Large intestine (tissue), 3 donors: ENCODE measurements at regions not wholly inside any gene's neighbourhood (a gene's known extent, or its start where the extent isn't known, plus 50 kb on each side); places are given as distances from the start of the nearest gene placed in this dataset.
"Not testable (repeated sequence)": the region's sequence is repeated elsewhere in the genome, so short reads cannot be mapped to it uniquely, and the experiment has no call there.

Source experiments
- DNase-seq, 2 donors: peaks; one replicate each; pipeline versions ENCODE4 v3.0.0 to v3.0.0-alpha.2; 2013
- H3K27ac ChIP-seq: one replicate; pipeline ENCODE4 v1.5.1; 2013; ENCODE audit warnings: low read length
- H3K27me3 ChIP-seq: 2 replicates; pipeline ENCODE4 v1.6.1; 2013; ENCODE audit warnings: low read length; ENCODE audit not compliant: control insufficient read depth, insufficient read depth
- H3K36me3 ChIP-seq: 2 replicates; pipeline ENCODE4 v1.6.1; 2013; ENCODE audit warnings: low read length; ENCODE audit not compliant: control insufficient read depth, insufficient read depth
- H3K4me1 ChIP-seq: one replicate; pipeline ENCODE4 v1.6.1; 2013; ENCODE audit warnings: low read length; ENCODE audit not compliant: control insufficient read depth, insufficient read depth
- H3K4me3 ChIP-seq: one replicate; pipeline ENCODE4 v1.5.1; 2013; ENCODE audit warnings: low read length
- H3K9me3 ChIP-seq: one replicate; pipeline ENCODE4 v1.6.1; 2013; ENCODE audit warnings: mild to moderate bottlenecking, low read depth, low read length, moderate library complexity; ENCODE audit not compliant: control insufficient read depth
- WGBS: methylation state at CpG from one replicate; pipeline ENCODE4 v1.1.5; 2013; ENCODE audit warnings: low lambda C conversion rate; ENCODE audit not compliant: insufficient coverage; 5-methylcytosine and 5-hydroxymethylcytosine counted together

DNA sequence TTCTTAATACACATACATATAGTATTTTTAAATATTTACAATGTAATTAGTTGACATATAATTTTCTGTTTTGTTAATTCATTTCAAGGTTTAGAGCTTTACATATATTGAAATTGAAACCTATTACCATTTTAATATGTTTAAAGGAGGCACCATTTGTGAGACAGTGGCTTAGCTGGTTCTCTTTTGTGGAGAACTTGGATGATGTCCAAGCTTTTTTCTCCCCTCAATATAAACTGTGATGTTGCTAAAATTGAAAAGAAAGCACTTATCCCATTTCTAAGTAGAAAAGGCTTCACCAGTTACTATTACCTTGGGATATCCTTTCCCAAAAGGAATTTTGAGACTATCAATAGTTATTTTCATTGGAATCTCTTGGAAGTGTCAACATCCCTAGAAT, 707.2 kb downstream of the NTRK3 start:
- Histone ChIP-seq H3K36me3 (no peaks in the 10 kb centered on the region), H3K27me3 (no peaks in the 10 kb centered on the region), H3K27ac (no peak overlapping the region), H3K9me3 (no peaks in the 10 kb centered on the region), H3K4me1 (no peaks in the 10 kb centered on the region), H3K4me3 (no peak overlapping the region)
- DNase-seq = no peak

- DNase-seq, H3K36me3 ChIP-seq, H3K4me3 ChIP-seq, H3K27ac ChIP-seq, H3K9me3 ChIP-seq, H3K4me1 ChIP-seq, H3K27me3 ChIP-seq: not testable (repeated sequence)
- 98% methylated on average over 10 of the region's 14 CpGs for WGBS
Observed at GRCh38 chr15:87548590-87548989, 707.9 kb downstream of the NTRK3 start.

- Histone ChIP-seq H3K36me3 (no peaks in the 10 kb centered on the region), H3K9me3 (no peaks in the 10 kb centered on the region), H3K4me3 (no peak overlapping the region), H3K4me1 (no peaks in the 10 kb centered on the region), H3K27ac (no peak overlapping the region), H3K27me3 (no peaks in the 10 kb centered on the region)
- no CpG with 5 or more reads among the region's 3 CpGs for WGBS
- DNase-seq = no peak
Observed at GRCh38 chr15:87547470-87548181, 708.9 kb downstream of the NTRK3 start.

DNA sequence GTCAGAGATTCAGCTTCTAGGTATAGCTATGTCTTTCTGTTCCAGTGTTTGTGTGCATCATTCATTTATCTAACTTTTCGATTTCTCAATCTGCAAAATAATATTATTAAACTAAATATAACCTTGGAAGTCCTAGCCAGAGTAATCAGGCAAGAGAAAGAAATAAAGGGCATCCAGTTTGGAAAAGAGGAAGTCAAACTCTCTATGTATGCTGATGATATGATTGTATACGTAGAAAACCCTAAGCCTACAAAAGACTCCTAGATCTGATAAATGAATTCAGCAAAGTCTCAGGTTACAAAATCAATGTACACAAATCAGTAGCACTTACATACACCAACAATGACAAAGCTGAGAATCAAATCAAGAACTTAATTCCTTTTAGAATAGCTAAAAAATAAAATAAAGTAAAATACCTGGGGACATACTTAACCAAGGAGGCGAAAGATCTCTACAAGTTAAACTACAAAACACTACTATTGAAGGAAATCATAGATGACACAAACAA, 718.2 kb downstream of the NTRK3 start:
- Histone ChIP-seq H3K27ac (no peak overlapping the region), H3K9me3 (no peaks in the 10 kb centered on the region), H3K27me3 (no peaks in the 10 kb centered on the region), H3K4me3 (no peak overlapping the region), H3K36me3 (no peaks in the 10 kb centered on the region), H3K4me1 (no peaks in the 10 kb centered on the region)
- 67% methylated on average over 1 of the region's 3 CpGs for WGBS
- DNase-seq = no peak

DNA sequence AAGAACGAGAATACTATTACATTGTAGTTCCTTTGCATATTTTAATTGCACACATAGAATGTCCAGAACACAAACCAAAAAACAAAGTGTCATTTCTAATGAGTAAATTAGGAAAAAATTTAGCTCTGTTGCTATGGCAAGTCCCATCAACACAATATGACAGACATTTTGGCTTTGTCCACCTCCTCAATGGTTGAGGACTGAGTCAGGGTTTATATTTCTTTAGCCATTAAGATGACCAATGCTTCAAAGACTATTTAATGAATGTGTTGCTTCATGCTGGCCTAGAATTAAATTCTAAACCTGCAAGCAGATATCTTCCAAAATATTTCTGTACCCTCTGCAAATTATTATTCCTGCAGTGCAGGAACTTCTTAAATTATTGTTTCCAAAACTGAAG, 719.2 kb downstream of the NTRK3 start:
- no peaks in the 10 kb centered on the region for H3K4me1 ChIP-seq
- no peak overlapping the region for H3K27ac ChIP-seq
- 100% methylated on average over 1 of the region's 1 CpG for WGBS
- H3K36me3 ChIP-seq = no peaks in the 10 kb centered on the region
- H3K9me3 ChIP-seq = no peaks in the 10 kb centered on the region
- H3K27me3 ChIP-seq = no peaks in the 10 kb centered on the region
- DNase-seq = no peak
- no peak overlapping the region for H3K4me3 ChIP-seq

- WGBS = 100% methylated on average over 1 of the region's 1 CpG
- not testable (repeated sequence) for H3K4me1 ChIP-seq, H3K4me3 ChIP-seq, H3K27ac ChIP-seq, H3K36me3 ChIP-seq, DNase-seq, H3K27me3 ChIP-seq, H3K9me3 ChIP-seq
Observed at GRCh38 chr15:87533637-87534036, 722.9 kb downstream of the NTRK3 start.

DNA sequence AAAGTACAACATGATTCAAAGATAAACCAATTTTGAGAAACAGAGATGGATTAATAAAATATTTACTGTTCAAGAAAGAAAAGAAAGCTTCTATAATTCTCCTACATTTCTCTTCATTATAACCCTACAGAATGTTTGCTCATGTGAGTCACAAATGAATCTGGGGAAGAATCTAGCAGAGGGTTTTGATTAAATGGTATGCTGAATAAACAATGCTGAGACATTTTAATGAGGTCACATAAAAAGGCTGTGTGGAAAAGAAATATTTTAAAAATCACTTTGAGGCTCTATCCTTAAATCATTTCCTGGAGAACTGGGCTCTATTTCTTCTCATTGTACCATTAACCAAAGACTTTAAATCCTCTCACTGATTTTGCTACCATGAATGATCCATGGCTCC, 727.7 kb downstream of the NTRK3 start:
- no peaks in the 10 kb centered on the region for H3K9me3 ChIP-seq
- H3K4me3 ChIP-seq = no peak overlapping the region
- no peaks in the 10 kb centered on the region for H3K27me3 ChIP-seq
- no peaks in the 10 kb centered on the region for H3K36me3 ChIP-seq
- no peak overlapping the region for H3K27ac ChIP-seq
- no peak for DNase-seq
- no peaks in the 10 kb centered on the region for H3K4me1 ChIP-seq

- Histone ChIP-seq H3K36me3 (no peaks in the 10 kb centered on the region), H3K9me3 (no peaks in the 10 kb centered on the region), H3K4me3 (no peak overlapping the region), H3K4me1 (no peaks in the 10 kb centered on the region), H3K27ac (no peak overlapping the region), H3K27me3 (no peaks in the 10 kb centered on the region)
- no CpG with 5 or more reads among the region's 2 CpGs for WGBS
- DNase-seq = no peak
Observed at GRCh38 chr15:87527875-87528274, 728.7 kb downstream of the NTRK3 start.

DNA sequence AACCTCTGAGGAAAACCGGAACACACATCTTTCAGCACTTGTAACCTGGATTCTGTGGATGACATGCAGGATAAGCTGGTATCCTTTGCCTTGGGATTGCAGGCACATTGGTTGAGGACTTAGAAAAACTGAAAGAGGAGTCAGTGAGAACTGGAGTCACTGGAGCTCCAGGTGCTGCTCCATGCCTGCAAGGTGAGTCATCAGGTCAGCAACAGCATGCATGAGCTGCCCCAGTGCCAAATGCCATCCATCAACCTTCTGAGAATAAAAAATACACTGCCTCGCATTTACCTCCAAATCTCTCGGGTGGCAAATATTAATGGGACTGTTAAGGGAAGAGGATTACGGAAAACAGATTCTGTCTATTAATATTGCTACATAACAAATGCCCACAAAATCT, 729.1 kb downstream of the NTRK3 start:
- no peaks in the 10 kb centered on the region for H3K4me1 ChIP-seq
- no peak overlapping the region for H3K4me3 ChIP-seq
- no peak overlapping the region for H3K27ac ChIP-seq
- WGBS = no CpG with 5 or more reads among the region's 4 CpGs
- no peaks in the 10 kb centered on the region for H3K9me3 ChIP-seq
- no peak for DNase-seq
- H3K27me3 ChIP-seq = no peaks in the 10 kb centered on the region
- no peaks in the 10 kb centered on the region for H3K36me3 ChIP-seq

- Histone ChIP-seq H3K27ac (no peak overlapping the region), H3K27me3 (no peaks in the 10 kb centered on the region), H3K4me3 (no peak overlapping the region), H3K4me1 (no peaks in the 10 kb centered on the region), H3K36me3 (no peaks in the 10 kb centered on the region), H3K9me3 (no peaks in the 10 kb centered on the region)
- DNase-seq = no peak
- WGBS = 100% methylated on average over 1 of the region's 2 CpGs
Observed at GRCh38 chr15:87523516-87523915, 733.0 kb downstream of the NTRK3 start.

- no CpG with 5 or more reads among the region's 1 CpG for WGBS
- Histone ChIP-seq H3K36me3 (no peaks in the 10 kb centered on the region), H3K9me3 (no peaks in the 10 kb centered on the region), H3K4me3 (no peak overlapping the region), H3K27ac (no peak overlapping the region), H3K27me3 (no peaks in the 10 kb centered on the region), H3K4me1 (no peaks in the 10 kb centered on the region)
- no peak for DNase-seq
Observed at GRCh38 chr15:87522997-87523396, 733.5 kb downstream of the NTRK3 start.
